ENCODE measurements at regions not wholly inside any gene's neighbourhood (a gene's known extent, or its start where the extent isn't known, plus 50 kb on each side); places are given as distances from the start of the nearest gene placed in this dataset.
A peak's percentile ranks its signal among the peaks of the same experiment; 100 is the strongest.

DNA sequence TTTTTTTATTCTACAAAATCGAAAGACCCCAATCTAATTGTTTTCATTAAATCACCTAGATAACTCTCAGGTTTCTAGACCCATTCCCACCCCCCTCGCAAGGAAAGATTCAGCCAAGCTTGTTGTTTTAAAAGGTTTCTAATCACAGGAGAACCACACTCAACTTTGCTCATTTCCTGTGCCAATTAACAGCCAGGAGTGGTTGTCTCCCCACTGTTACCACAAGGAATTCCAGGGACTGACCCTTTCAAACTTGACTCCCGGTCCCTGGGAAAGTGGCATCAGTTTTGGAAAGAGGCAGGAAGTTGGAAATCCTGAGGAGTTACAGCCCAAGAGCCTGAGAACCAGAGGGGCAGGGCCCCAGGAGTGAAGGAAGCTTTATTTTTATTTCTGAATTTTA lies 561.3 kb upstream of the JAG1 start:
- DNase-seq (ENCODE audit: low read depth): peak; percentile 73
- no peak for TF ChIP-seq CTCF (IDR thresholded peaks at IDR 0.05; ENCODE audit: low read length, missing control alignments)
- no peak overlapping the region for H3K4me3 ChIP-seq (replicated peaks; ENCODE audit: low read depth, low read length)

DNA sequence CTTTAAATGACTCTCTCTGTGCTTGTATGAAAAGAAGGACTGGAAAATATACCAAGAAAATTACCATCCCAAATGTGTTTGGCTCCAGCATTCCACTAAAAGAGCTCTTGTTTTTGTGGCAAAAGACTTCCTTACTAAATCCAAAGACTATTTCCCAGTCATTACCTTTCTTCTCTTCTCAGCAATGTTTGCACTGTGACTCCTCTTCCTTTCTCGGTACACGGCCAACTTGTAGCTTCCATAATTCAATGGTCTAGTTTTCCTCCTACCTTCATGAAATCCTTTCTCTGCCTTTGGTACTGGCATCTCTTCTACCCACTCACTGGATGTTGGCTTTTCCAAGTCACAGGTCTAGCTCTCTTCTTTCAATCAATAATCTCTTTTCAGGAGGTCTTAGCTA lies 568.5 kb upstream of the JAG1 start:
- no peak overlapping the region for H3K4me3 ChIP-seq (replicated peaks; ENCODE audit: low read depth, low read length)
- TF ChIP-seq CTCF (IDR thresholded peaks at IDR 0.05; ENCODE audit: low read length, missing control alignments): no peak
- no peak for DNase-seq (ENCODE audit: low read depth)

DNA sequence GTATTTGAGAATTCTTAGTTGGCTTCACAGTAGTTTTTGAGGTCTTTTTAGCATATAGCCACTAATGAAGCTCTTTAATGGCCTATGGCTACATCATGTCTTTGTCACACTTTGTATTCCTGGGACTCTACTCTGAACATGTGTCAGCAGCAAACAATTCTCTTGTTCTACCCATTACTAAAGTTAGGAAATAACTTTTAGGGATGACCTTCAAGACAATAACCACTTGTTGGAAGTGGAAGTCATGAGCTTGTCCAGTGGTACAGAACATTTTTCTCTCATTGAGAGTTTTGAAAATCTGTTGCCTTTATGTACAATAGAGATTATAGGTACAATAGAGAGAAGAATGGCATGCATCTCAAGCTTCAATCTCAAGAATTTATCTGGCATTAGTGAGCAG lies 571.6 kb upstream of the JAG1 start:
- no peak overlapping the region for H3K4me3 ChIP-seq (replicated peaks; ENCODE audit: low read depth, low read length)
- no peak for TF ChIP-seq CTCF (IDR thresholded peaks at IDR 0.05; ENCODE audit: low read length, missing control alignments)
- no peak for DNase-seq (ENCODE audit: low read depth)

DNA sequence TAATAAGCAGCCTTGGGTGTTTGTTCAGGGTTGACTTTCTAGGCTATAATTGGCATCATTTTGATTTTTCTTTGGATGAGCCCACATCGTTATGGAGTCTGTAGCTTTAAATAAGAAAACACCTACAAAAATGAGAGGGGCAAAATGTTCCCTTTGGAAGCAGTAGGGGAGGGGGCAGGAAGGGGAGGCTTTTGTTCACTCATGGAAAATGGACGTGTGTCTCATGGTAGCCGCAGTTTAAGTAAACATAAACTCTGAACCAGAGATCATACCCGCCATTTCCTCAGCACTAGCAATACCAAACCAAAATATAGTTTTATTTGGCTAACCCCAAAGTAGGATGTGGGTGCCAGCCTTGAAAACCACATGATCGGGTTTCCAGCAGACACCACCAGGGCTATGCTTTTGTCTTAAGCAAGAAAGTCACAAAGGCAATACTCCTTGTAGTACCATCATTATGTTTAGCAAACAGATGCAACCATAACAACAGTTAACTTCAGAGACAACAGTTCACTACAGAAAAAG lies 572.5 kb upstream of the JAG1 start:
- no peak for TF ChIP-seq CTCF (IDR thresholded peaks at IDR 0.05; ENCODE audit: low read length, missing control alignments)
- H3K4me3 ChIP-seq (replicated peaks; ENCODE audit: low read depth, low read length): no peak overlapping the region
- DNase-seq (ENCODE audit: low read depth): no peak

DNA sequence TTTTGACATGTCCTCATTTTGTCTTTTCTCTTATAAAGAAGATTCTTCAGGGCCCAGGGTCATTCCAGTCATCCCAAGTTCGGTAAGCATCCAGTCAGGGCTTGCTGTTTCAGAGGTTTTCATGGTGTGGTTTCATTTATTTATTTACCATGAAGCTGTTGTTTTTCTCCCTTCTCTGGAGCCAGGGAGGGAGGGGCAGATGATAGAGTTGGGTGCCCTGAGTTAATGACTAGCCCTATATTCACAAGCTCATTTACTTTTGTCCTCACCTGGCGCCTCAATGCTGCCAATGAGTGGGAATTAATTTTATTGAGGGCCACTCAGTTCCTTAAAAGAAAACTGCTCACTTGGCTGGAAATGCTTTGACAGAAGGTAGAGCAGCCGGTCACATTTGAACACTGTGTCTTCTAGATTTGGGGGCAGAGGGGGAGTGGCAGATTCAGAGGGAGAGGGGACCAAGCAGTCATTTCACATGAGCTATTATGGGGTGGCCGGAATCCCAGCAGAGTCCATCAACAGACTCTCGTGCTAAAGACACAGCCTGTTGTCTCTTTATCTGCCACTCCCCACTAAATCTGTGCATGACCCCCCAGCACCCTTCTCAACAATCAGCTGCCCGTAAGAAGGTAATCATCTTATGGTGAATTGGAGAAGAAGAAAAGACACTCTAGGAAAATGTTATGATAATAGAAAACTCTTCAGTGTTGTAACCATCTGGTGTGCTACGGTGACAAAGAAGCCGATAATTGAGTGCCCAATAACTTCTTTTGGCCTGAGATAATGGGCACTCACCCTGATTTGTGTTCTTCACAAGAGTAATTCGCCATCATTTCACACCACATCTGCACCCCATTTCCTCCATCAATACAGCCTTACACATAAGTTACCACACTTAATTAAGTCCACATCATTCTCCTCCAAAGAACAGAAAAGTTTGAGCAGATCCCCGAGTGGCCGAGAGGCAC lies 573.5 kb upstream of the JAG1 start:
- DNase-seq (ENCODE audit: low read depth): no peak
- no peak for TF ChIP-seq CTCF (IDR thresholded peaks at IDR 0.05; ENCODE audit: low read length, missing control alignments)
- H3K4me3 ChIP-seq (replicated peaks; ENCODE audit: low read depth, low read length): no peak overlapping the region

GRCh38 chr20:11248011-11248409 lies 574.2 kb upstream of the JAG1 start:
- TF ChIP-seq CTCF (IDR thresholded peaks at IDR 0.05; ENCODE audit: low read length, missing control alignments): no peak
- no peak overlapping the region for H3K4me3 ChIP-seq (replicated peaks; ENCODE audit: low read depth, low read length)

More at GRCh38 chr20:11248011-11248409, 574.2 kb upstream of the JAG1 start:
- no peak for DNase-seq (ENCODE audit: low read depth)

All from fibroblast of pulmonary artery (primary cell).